ENCODE measurements at regions not wholly inside any gene's neighbourhood (a gene's known extent, or its start where the extent isn't known, plus 50 kb on each side); places are given as distances from the start of the nearest gene placed in this dataset.
A peak's percentile ranks its signal among the peaks of the same experiment; 100 is the strongest.

DNA sequence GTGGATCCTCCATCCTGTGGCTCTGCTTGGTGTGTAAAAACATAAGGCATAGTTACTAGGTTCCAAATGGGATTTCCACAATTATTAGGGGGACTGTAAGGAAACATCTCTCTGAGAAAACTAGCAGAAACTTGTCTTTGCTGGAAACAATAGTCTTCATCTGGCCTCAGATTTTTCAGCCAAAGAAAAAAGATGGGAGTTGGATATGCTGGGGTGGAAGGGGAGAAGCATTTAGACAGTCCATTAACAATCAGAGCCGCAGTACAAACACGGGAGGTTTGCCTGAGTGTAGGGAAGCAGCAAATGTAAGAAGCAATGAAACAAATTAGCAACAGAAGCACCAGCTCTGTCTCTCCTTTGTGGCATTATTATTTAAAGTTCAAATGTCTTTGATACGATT is 402.7 kb upstream of the ZNF608 start:
- no peak for DNase-seq (ENCODE audit: low read depth)
- TF ChIP-seq, protein P1, sequence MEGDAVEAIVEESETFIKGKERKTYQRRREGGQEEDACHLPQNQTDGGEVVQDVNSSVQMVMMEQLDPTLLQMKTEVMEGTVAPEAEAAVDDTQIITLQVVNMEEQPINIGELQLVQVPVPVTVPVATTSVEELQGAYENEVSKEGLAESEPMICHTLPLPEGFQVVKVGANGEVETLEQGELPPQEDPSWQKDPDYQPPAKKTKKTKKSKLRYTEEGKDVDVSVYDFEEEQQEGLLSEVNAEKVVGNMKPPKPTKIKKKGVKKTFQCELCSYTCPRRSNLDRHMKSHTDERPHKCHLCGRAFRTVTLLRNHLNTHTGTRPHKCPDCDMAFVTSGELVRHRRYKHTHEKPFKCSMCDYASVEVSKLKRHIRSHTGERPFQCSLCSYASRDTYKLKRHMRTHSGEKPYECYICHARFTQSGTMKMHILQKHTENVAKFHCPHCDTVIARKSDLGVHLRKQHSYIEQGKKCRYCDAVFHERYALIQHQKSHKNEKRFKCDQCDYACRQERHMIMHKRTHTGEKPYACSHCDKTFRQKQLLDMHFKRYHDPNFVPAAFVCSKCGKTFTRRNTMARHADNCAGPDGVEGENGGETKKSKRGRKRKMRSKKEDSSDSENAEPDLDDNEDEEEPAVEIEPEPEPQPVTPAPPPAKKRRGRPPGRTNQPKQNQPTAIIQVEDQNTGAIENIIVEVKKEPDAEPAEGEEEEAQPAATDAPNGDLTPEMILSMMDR (IDR thresholded peaks at IDR 0.05; ENCODE audit: insufficient read depth, low read length), result no peak
- no peak overlapping the region for H3K4me3 ChIP-seq (ENCODE audit: low read depth, low read length)

DNA sequence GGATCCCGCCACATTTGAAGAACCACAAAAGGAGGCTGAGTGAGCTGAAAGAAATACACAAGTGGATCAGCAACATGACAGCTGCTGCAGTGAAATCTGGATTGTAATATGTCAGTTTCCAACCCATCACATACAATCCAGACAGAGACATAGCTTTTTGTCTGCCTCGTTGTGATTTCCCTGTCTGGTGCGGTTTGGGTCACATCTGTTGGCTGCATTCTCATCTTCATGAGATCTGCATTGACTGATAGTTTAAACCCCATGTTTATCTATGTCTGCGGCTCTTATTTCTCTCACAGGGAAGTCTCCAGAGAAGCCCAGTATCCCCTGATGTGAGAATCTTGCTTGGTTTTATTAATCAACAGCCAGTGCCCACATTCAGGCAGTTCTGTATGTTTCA is 403.1 kb upstream of the ZNF608 start:
- TF ChIP-seq, protein P1 (IDR thresholded peaks at IDR 0.05; ENCODE audit: insufficient read depth, low read length), result no peak

DNA sequence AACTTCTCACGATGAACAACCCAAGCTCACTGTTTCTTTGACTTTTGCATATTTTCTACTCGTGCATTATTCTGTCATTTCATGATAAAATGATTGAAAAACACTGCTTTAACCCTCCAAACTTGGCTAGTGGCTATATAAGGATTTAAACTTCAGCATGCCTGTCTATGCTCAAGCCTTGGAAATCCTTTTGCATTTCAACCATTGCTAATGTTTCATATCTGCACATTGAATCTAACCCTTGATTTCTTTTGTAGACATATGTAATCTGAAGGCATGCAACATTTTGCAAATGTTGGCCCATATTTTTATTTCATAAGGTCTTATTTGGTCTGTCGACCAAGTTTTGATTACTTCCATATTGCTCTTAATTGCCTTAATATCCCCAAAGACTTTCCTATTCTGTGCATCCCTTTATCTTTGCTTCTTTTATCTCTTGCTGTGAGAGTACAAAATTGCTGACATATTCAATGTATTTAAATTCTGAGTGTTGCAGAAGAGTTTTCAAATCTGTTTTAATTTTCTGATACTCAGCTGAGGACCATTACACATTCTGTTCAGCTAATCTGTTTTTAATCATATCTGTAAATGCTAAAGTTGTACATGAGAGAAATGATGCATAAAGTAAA is 403.7 kb upstream of the ZNF608 start:
- H3K4me3 ChIP-seq (ENCODE audit: low read depth, low read length), result no peak overlapping the region
- TF ChIP-seq, protein P1 (IDR thresholded peaks at IDR 0.05; ENCODE audit: insufficient read depth, low read length), result no peak
- DNase-seq (ENCODE audit: low read depth), result peak; percentile 32

More for the DNA sequence above, 403.1 kb upstream of the ZNF608 start:
- no peak for DNase-seq (ENCODE audit: low read depth)
- no peak overlapping the region for H3K4me3 ChIP-seq (ENCODE audit: low read depth, low read length)

DNA sequence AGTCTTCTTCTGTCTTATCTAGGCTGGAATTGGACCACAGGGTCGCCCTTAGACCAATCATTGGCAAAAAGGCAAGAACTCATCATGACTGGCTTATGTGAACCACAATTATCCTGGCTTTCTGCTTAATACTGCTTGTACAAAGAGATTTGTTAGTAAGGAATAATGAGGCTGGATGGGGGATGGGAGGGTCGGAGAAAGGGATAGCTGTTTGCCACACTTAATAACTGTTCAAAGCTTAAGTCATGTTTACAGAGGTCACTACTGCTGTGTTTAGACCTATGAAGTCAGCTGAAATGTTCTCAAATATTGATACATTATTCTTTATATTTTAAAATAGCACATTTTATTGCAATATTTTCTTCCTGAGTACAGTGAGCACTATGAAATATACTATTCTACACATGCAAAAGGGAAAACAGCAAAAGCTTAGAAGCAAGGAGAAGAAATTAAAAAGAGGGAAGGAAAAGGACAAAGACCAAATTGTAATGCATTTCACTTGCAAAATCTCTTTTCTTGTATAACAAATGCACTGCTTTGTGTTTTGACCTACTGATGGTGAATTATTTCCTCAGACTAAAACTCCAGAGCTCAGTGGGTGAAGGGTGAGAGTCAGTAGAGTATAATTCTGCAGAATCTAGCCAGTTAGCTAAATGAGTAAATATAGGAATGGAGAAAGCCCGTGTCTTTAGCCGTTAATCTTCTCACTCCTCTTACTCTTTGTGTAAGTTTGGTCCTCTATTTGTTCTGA is 404.9 kb upstream of the ZNF608 start:
- TF ChIP-seq, protein P1 (IDR thresholded peaks at IDR 0.05; ENCODE audit: insufficient read depth, low read length), result no peak
- no peak overlapping the region for H3K4me3 ChIP-seq (ENCODE audit: low read depth, low read length)
- DNase-seq (ENCODE audit: low read depth), result no peak

DNA sequence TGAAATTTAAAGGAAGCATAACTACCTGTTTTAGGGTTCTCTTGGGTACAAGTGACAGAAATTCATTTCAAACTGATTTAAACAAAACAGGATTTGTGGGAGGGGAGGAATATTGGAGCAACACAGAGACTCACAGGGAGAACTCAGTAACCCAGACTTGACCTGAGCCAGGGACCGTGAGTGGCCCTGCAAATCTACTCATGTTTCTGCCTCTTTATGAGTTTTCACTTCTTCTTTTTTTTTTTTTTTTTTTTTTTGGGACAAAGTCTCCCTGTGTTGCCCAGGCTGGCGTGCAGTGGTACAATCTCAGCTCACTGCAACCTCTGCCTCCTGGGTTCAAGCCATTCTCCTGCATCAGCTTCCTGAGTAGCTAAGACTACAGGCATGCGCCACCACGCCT is 405.6 kb upstream of the ZNF608 start:
- no peak for DNase-seq (ENCODE audit: low read depth)
- TF ChIP-seq, protein P1 (IDR thresholded peaks at IDR 0.05; ENCODE audit: insufficient read depth, low read length), result no peak

DNA sequence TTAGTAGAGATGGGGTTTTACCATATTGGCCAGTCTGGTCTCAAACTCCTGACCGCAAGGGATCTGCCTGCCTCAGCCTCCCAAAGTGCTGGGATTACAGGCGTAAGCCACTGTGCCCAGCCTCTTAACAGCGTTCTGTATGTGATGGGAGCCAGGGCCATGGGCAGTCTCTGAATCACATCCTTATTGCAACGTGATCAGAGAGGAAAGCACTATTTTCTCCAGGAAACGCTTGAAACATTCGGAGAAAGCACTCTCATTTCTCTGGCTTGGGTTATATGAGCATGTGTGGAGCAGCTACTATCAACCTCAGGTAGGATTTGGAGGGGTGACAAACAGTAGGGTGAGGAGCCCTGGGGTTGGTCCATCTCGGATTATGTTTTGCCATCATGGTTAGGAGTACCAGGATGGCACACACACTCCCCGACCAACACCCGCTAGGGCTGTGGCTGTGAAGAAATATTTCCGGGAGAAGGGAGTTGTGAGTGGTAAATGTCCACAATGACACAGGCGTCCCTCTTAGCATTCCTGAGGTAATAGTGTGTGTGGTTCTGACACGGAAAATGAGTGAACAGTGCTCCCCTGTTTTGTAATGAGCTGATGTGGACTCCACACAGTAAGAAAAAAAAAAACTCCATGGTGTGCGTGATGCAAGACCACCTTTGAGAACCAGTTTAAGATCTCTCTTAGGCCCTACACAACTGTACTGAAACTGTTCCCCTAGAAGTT is 406.2 kb upstream of the ZNF608 start:
- no peak for DNase-seq (ENCODE audit: low read depth)
- TF ChIP-seq, protein P1 (IDR thresholded peaks at IDR 0.05; ENCODE audit: insufficient read depth, low read length), result no peak
- no peak overlapping the region for H3K4me3 ChIP-seq (ENCODE audit: low read depth, low read length)

More for the DNA sequence above, 405.6 kb upstream of the ZNF608 start:
- no peak overlapping the region for H3K4me3 ChIP-seq (ENCODE audit: low read depth, low read length)
